GM21786 (cell line): ENCODE measurements at regions not wholly inside any gene's neighbourhood (a gene's known extent, or its start where the extent isn't known, plus 50 kb on each side); places are given as distances from the start of the nearest gene placed in this dataset.
"Not testable (repeated sequence)": the region's sequence is repeated elsewhere in the genome, so short reads cannot be mapped to it uniquely, and the experiment has no call there.

Experiments used
- ATAC-seq: cut with Tn5 transposase; IDR thresholded peaks from one replicate; pipeline ENCODE4 v1.9.1; 2021; ENCODE audit not compliant: unreplicated experiment

GRCh38 chrX:66914080-66914479, 275.2 kb upstream of the EDA2R start:
- no peak for ATAC-seq

DNA sequence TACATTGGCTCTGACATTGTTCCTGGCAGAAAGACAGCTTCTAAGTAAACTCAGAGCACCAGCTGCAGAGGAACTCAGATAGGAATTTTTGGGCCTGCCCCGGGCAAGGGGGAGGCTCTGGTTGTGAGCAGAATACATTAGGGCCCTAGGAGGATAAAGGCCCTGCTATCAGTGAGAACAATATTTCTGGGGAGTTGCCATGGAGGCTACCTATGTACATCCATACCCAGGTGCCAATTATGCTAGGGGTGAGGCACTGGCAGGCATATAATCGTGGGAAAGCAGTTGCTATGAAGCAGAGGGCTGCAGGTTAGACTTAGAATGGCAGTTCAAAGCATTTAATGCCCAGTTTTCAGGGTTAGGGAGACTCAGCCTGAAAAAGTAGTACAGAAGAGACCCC, 273.5 kb upstream of the EDA2R start:
- ATAC-seq, result no peak

- ATAC-seq, result no peak
These were observed 263.2 kb upstream of the EDA2R start for GRCh38 chrX:66902081-66902480.

DNA sequence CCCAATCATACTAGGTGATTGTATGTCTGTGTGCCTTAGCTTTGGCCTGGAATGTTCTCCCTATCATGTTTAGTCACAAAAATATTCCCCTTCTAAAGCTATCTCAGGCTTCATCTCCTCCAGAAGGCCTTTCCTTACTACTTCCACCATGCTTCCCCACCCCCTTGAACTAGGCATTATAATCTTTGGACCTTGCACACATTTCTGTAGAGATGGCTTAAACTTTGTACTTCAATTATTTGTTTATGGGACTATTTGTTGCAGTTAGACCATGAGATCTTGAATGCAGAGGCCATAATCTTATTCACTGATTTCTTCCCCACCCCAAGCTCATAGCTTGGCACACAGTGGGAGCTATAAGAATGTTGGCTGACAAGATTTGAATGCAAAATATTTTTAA, 262.0 kb upstream of the EDA2R start:
- no peak for ATAC-seq

DNA sequence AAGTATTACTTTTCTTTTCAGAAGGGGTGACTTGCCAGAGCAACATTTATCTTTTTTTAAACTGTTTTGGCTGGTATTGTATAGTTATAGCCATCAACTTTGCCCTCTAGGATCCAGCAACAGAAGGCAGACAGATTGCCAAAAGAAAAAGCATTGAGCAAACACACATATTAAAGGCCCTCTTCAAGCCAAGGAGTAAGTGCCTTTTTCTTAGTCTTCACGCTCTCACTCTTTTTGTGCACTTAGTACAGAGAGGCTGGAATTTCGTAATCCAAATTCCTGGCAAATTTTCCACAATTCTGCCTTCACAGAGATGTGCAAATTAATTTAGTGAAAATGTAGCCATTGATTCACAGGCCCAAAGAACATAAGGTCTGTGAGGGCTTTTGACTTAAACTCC, 253.1 kb upstream of the EDA2R start:
- ATAC-seq, result no peak

DNA sequence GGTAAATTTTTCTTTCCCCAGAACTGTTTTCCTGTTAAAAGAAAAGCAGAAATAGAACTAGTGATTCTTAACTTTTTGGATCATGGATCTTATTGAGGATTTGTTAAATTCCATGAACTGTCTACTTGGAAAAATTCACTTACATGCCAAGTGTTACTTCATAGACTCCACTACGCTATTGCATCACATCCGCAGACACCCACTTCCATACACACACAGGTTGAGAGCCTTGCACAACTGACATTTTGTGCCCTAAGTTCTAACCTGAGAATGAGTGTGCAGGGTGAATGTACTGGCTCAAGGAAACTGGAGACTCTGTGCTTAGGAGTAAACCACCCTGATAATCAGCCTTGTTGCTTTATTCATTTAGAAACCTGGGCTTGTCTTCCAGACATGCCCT, 250.5 kb upstream of the EDA2R start:
- no peak for ATAC-seq

DNA sequence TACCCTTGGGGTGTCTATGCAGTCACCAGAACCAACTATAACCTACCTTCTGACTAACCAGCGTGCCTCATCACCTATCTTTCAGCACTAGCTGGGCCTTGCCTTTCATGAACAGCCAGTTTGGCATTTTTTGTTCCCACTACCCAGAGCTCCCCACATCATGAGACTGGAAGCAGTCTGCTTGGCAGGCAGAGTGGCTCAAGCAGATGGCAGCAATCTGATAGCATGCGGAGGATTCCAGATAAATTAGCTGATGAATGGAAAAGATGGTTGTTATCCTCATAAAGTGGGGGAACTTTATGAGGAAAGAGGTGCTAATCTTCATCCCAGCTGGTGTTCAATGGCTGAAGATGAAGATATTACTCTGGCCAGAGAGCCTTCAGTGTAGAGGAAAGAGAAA, 243.2 kb upstream of the EDA2R start:
- ATAC-seq, result no peak

DNA sequence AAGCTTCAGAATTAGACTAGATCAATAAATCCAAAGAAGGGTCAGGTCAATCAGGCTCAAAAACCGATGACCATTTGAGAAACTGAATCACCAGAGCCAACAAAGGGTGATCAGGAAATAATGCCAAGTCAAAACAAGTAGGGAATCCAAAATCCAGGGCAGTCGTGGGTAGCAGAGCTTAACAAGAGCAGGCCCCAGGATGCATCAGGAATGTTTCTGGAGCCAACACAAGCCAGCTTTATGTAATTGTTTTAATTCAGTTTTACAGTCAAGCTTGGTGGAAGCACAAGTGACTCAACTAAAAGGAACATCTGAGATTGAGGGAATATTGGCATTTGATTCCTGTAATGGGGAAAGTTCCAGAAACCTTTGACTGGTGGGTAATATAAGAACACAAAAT, 237.9 kb upstream of the EDA2R start:
- no peak for ATAC-seq

GRCh38 chrX:66872771-66873170, 233.9 kb upstream of the EDA2R start:
- no peak for ATAC-seq

DNA sequence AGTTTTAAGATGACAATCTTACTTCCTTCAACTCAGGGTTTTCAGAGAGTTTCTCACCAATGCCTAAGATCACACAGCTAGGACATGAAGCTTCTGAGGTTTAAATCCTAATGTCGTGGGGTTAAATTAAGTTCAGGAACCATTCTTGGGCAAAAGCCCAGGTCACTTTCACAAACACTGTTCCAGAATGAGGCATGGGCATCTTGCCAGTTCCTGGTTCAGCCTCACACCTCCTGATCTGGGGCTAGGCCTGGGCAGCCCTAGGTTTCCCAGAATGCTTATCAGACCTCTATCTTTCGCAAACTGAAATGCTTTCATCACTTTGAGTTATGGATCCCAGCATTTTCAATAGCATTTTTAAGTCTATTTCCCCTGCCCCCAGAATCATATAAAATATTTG, 224.8 kb upstream of the EDA2R start:
- ATAC-seq, result no peak

DNA sequence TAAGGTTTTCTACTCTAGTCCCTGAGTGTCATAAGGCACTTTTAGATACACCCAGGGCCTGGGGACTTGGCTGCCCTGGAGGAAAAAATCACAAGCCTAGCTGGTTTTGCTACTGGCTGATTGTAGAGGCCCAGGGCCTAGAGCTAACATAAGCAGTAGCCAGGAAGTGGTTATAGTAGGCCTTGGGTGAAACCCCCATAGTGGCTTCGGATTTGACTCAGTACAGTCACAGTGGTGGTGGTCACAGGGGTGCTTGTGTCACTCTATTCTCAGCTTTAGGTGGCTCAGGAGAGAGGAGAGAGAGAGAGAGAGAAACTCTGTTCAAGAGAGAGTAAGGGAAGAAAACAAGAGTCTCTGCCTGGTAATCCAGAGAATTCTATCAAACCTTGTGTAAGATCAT, 194.5 kb upstream of the EDA2R start:
- peak; percentile 100 for ATAC-seq

- no peak for ATAC-seq
These were observed 176.3 kb upstream of the EDA2R start for GRCh38 chrX:66815227-66815626.

DNA sequence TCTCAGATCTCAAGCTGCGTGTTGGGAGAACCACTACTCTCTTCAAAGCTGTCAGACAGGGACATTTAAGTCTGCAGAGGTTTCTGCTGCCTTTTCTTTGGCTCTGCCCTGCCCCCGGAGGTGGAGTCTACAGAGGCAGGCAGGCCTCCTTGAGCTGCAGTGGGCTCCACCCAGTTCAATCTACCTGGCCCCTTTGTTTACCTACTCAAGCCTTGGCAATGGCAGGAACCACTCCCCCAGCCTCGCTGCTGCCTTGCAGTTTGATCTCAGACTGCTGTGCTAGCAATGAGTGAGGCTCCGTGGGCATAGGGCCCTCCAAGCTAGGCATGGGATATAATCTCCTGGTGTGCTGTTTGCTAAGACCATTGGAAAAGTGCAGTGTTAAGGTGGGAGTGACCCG, 155.6 kb upstream of the EDA2R start:
- ATAC-seq, result not testable (repeated sequence)

GRCh38 chrX:66766318-66766717, 127.4 kb upstream of the EDA2R start:
- ATAC-seq, result no peak

DNA sequence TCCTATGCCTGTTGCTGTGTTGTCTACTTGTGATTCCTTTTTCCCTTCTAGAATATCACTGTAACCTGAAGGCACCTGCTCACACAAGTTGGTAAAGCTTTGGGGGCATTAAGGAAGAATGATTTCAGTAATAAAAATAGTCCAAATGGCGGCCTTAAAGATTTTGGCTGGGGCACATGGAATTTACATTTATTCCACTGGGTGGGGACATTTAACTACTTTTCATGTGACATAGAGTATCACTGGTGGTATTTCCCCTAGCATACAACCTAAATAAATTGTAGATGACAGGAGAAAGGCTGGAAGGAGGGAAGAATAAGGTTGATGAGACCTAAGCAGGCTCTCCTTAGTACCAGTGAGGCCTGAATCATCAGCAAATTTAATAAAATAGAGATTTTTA, 121.8 kb upstream of the EDA2R start:
- no peak for ATAC-seq

GRCh38 chrX:66756717-66757116, 117.8 kb upstream of the EDA2R start:
- ATAC-seq, result peak; percentile 80

GRCh38 chrX:66751136-66751782, 112.4 kb upstream of the EDA2R start:
- no peak for ATAC-seq

DNA sequence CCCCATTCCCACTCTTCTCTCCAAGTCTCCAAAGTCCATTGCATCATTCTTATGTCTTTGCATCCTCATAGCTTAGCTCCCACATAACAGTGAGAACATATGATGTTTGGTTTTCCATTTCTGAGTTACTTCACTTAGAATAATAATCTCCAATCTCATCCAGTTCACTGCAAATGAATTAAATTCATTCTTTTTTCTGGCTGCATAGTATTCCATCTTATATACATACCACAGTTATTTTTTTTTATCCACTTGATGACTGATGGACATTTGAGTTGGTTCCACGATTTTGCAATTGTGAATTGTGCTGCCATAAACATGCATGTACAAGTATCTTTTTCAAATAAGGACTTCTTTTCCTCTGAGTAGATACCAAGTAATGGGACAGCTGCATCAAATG, 105.6 kb upstream of the EDA2R start:
- ATAC-seq, result not testable (repeated sequence)

- ATAC-seq, result no peak
These were observed 92.5 kb upstream of the EDA2R start for GRCh38 chrX:66731398-66731797.

- peak; percentile 81 for ATAC-seq
These were observed 90.0 kb upstream of the EDA2R start for GRCh38 chrX:66728818-66729271.

GRCh38 chrX:66717926-66718325, 79.0 kb upstream of the EDA2R start:
- no peak for ATAC-seq

- ATAC-seq, result no peak
These were observed 59.7 kb upstream of the EDA2R start for GRCh38 chrX:66698273-66699204.
